ENCODE measurements at regions not wholly inside any gene's neighbourhood (a gene's known extent, or its start where the extent isn't known, plus 50 kb on each side); places are given as distances from the start of the nearest gene placed in this dataset.

GRCh38 chr6:164414695-164415094, 894.7 kb downstream of the C6orf118 start:
- no peak overlapping the region for H3K4me3 ChIP-seq
- WGBS (ENCODE audit: insufficient coverage, low coverage, missing lambda C conversion rate) = 11% methylated on average over 3 of the region's 3 CpGs
- H3K79me2 ChIP-seq (ENCODE audit: control insufficient read depth, insufficient read depth, low read length) = no peaks in the 10 kb centered on the region
- H3K9me1 ChIP-seq (ENCODE audit: control insufficient read depth, insufficient read depth, low read length) = no peaks in the 10 kb centered on the region
- ChIA-PET POLR2A (no interaction called here), CTCF (ENCODE audit: low intra/inter-chr PET ratio) (no interaction called here)
- H4K20me1 ChIP-seq (replicated peaks; ENCODE audit: control insufficient read depth, insufficient read depth, low read length) = no peaks in the 10 kb centered on the region
- no peaks in the 10 kb centered on the region for H3K36me3 ChIP-seq (ENCODE audit: control insufficient read depth, insufficient read depth, low read length)
- H3K27me3 ChIP-seq (ENCODE audit: control insufficient read depth in 2 of 2, insufficient read depth in 2 of 2, low read length in 2 of 2) = no peaks in the 10 kb centered on the region
- no peak for TF ChIP-seq TBP (optimal IDR thresholded peaks at IDR 0.05; ENCODE audit: low read depth, low read length)
- no peak for TF ChIP-seq CHD1 (IDR thresholded peaks at IDR 0.05; ENCODE audit: low read length)
- no peak for TF ChIP-seq RBM34 (IDR thresholded peaks at IDR 0.05; ENCODE audit: borderline replicate concordance, insufficient read depth, low read length)
- TF ChIP-seq ADNP (tag; IDR thresholded peaks at IDR 0.05) = no peak
- TF ChIP-seq, protein P1, sequence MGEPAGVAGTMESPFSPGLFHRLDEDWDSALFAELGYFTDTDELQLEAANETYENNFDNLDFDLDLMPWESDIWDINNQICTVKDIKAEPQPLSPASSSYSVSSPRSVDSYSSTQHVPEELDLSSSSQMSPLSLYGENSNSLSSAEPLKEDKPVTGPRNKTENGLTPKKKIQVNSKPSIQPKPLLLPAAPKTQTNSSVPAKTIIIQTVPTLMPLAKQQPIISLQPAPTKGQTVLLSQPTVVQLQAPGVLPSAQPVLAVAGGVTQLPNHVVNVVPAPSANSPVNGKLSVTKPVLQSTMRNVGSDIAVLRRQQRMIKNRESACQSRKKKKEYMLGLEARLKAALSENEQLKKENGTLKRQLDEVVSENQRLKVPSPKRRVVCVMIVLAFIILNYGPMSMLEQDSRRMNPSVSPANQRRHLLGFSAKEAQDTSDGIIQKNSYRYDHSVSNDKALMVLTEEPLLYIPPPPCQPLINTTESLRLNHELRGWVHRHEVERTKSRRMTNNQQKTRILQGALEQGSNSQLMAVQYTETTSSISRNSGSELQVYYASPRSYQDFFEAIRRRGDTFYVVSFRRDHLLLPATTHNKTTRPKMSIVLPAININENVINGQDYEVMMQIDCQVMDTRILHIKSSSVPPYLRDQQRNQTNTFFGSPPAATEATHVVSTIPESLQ (CRISPR knock-in tag; IDR thresholded peaks at IDR 0.05) = no peak
- TF ChIP-seq FUS (optimal IDR thresholded peaks at IDR 0.05; ENCODE audit: low read depth, low read length) = no peak
- TF ChIP-seq CBX2 (IDR thresholded peaks at IDR 0.05; ENCODE audit: insufficient read depth, low read length, poor library complexity, severe bottlenecking) = no peak
- TF ChIP-seq HDGF (IDR thresholded peaks at IDR 0.05) = no peak
- no peak for TF ChIP-seq ZBTB7A (IDR thresholded peaks at IDR 0.05; ENCODE audit: borderline replicate concordance, control insufficient read depth, low read depth, low read length)
- TF ChIP-seq HIVEP1 (CRISPR knock-in tag; IDR thresholded peaks at IDR 0.05) = no peak
- no peak for TF ChIP-seq ZFX (CRISPR knock-in tag; IDR thresholded peaks at IDR 0.05)
- TF ChIP-seq, protein P2, sequence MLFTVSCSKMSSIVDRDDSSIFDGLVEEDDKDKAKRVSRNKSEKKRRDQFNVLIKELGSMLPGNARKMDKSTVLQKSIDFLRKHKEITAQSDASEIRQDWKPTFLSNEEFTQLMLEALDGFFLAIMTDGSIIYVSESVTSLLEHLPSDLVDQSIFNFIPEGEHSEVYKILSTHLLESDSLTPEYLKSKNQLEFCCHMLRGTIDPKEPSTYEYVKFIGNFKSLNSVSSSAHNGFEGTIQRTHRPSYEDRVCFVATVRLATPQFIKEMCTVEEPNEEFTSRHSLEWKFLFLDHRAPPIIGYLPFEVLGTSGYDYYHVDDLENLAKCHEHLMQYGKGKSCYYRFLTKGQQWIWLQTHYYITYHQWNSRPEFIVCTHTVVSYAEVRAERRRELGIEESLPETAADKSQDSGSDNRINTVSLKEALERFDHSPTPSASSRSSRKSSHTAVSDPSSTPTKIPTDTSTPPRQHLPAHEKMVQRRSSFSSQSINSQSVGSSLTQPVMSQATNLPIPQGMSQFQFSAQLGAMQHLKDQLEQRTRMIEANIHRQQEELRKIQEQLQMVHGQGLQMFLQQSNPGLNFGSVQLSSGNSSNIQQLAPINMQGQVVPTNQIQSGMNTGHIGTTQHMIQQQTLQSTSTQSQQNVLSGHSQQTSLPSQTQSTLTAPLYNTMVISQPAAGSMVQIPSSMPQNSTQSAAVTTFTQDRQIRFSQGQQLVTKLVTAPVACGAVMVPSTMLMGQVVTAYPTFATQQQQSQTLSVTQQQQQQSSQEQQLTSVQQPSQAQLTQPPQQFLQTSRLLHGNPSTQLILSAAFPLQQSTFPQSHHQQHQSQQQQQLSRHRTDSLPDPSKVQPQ (CRISPR knock-in tag; IDR thresholded peaks at IDR 0.05; ENCODE audit: borderline replicate concordance) = no peak
- no peak for TF ChIP-seq ZKSCAN8 (CRISPR knock-in tag; IDR thresholded peaks at IDR 0.05)
- TF ChIP-seq USF1 (CRISPR knock-in tag; IDR thresholded peaks at IDR 0.05) = no peak
- TF ChIP-seq, protein P3, sequence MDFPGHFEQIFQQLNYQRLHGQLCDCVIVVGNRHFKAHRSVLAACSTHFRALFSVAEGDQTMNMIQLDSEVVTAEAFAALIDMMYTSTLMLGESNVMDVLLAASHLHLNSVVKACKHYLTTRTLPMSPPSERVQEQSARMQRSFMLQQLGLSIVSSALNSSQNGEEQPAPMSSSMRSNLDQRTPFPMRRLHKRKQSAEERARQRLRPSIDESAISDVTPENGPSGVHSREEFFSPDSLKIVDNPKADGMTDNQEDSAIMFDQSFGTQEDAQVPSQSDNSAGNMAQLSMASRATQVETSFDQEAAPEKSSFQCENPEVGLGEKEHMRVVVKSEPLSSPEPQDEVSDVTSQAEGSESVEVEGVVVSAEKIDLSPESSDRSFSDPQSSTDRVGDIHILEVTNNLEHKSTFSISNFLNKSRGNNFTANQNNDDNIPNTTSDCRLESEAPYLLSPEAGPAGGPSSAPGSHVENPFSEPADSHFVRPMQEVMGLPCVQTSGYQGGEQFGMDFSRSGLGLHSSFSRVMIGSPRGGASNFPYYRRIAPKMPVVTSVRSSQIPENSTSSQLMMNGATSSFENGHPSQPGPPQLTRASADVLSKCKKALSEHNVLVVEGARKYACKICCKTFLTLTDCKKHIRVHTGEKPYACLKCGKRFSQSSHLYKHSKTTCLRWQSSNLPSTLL (IDR thresholded peaks at IDR 0.05) = no peak
- TF ChIP-seq ARHGAP35 (IDR thresholded peaks at IDR 0.05; ENCODE audit: partially characterized antibody) = no peak
- TF ChIP-seq ZNF717 (CRISPR knock-in tag; IDR thresholded peaks at IDR 0.05) = no peak
- no peak overlapping the region for H3K9ac ChIP-seq (ENCODE audit: insufficient read depth in 1 of 2, low read depth in 2 of 2, low read length in 2 of 2)
- ATAC-seq = 0 out of 3 replicates have a peak, but pooled peaks have one; percentile 34
- FAIRE-seq = no peak
- no peak overlapping the region for H3K27ac ChIP-seq (ENCODE audit: extremely low read depth, low read depth, low read length)
- H2AFZ ChIP-seq (ENCODE audit: low read depth, low read length) = no peak overlapping the region
- BruUV-seq (replicated peaks) = no TSS peak
- H3K4me1 ChIP-seq (replicated peaks in 1 of 2; ENCODE audit: control insufficient read depth in 2 of 2, insufficient read depth in 2 of 2, low read length in 2 of 2) = no peaks in the 10 kb centered on the region; a peak in 1 of 5 replicates
- no peaks in the 10 kb centered on the region for H3K9me3 ChIP-seq (replicated peaks; ENCODE audit: control insufficient read depth, insufficient read depth, low read depth, low read length)
- H3K4me2 ChIP-seq (ENCODE audit: insufficient read depth, low read length) = no peak overlapping the region
- intact Hi-C loops (cut with micrococcal nuclease) (loop anchor here (5.0 kb wide), 1 partner anchor 67 kb away; no protein-coding TSS in a partner anchor), in situ Hi-C loops (cut with MboI) (no loop called here)
- DNase-seq (ENCODE audit: extremely low read depth in 1 of 4, low spot score in 3 of 4) = no peak

Measured in K562 (cell line).